ENCODE measurements at regions not wholly inside any gene's neighbourhood (a gene's known extent, or its start where the extent isn't known, plus 50 kb on each side); places are given as distances from the start of the nearest gene placed in this dataset.

- H3K36me3 ChIP-seq = no peaks in the 10 kb centered on the region
- TF ChIP-seq, protein P1, sequence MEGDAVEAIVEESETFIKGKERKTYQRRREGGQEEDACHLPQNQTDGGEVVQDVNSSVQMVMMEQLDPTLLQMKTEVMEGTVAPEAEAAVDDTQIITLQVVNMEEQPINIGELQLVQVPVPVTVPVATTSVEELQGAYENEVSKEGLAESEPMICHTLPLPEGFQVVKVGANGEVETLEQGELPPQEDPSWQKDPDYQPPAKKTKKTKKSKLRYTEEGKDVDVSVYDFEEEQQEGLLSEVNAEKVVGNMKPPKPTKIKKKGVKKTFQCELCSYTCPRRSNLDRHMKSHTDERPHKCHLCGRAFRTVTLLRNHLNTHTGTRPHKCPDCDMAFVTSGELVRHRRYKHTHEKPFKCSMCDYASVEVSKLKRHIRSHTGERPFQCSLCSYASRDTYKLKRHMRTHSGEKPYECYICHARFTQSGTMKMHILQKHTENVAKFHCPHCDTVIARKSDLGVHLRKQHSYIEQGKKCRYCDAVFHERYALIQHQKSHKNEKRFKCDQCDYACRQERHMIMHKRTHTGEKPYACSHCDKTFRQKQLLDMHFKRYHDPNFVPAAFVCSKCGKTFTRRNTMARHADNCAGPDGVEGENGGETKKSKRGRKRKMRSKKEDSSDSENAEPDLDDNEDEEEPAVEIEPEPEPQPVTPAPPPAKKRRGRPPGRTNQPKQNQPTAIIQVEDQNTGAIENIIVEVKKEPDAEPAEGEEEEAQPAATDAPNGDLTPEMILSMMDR (IDR thresholded peaks at IDR 0.05) = no peak
- TF ChIP-seq POLR2A (IDR thresholded peaks at IDR 0.05) = no peak
- H3K4me3 ChIP-seq = no peak overlapping the region
- no peaks in the 10 kb centered on the region for H3K9me3 ChIP-seq
- DNase-seq = no peak
- no peaks in the 10 kb centered on the region for H3K27me3 ChIP-seq
- intact Hi-C loops (cut with DNase I; ENCODE audit: low total_unique reads) = no loop called here
- H3K27ac ChIP-seq = no peak overlapping the region
- H3K4me1 ChIP-seq = no peaks in the 10 kb centered on the region
These were observed 100.5 kb upstream of the NECTIN3 start for GRCh38 chr3:110971010-110971601.

- H3K4me3 ChIP-seq = no peak overlapping the region
- H3K27ac ChIP-seq = no peak overlapping the region
- no peaks in the 10 kb centered on the region for H3K4me1 ChIP-seq
- H3K9me3 ChIP-seq = no peaks in the 10 kb centered on the region
- no peak for DNase-seq
- H3K36me3 ChIP-seq = no peaks in the 10 kb centered on the region
- intact Hi-C loops (cut with DNase I; ENCODE audit: low total_unique reads) = no loop called here
- TF ChIP-seq, protein P1 (IDR thresholded peaks at IDR 0.05) = no peak
- TF ChIP-seq POLR2A (IDR thresholded peaks at IDR 0.05) = no peak
- no peaks in the 10 kb centered on the region for H3K27me3 ChIP-seq
These were observed 98.2 kb upstream of the NECTIN3 start for GRCh38 chr3:110973263-110973895.

DNA sequence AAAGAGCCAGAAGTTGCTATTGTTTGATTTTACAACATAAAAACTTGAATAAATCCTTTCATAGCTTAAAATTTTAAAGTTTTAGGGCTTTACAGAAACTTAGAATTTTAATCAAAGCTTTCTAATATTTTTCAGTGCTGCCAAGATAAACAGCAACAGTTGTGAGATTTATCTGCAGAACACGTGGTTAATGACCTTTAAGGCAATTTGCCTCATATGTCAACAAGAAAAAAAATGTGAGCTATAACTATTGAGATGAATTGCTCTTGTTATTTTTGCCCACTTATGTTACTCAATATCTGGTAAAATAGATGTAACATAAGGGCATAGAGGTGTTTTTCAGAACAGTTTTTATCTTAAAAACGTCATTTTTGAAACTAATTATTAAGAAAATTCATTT is 96.7 kb upstream of the NECTIN3 start:
- no peak for TF ChIP-seq POLR2A (IDR thresholded peaks at IDR 0.05)
- TF ChIP-seq, protein P1 (IDR thresholded peaks at IDR 0.05) = no peak
- H3K27ac ChIP-seq = no peak overlapping the region
- H3K27me3 ChIP-seq = no peaks in the 10 kb centered on the region
- no peaks in the 10 kb centered on the region for H3K36me3 ChIP-seq
- no peak for DNase-seq
- no peaks in the 10 kb centered on the region for H3K4me1 ChIP-seq
- no peak overlapping the region for H3K4me3 ChIP-seq
- H3K9me3 ChIP-seq = no peaks in the 10 kb centered on the region
- intact Hi-C loops (cut with DNase I; ENCODE audit: low total_unique reads) = no loop called here

GRCh38 chr3:110984456-110985250 is 87.0 kb upstream of the NECTIN3 start:
- Histone ChIP-seq H3K4me1 (no peaks in the 10 kb centered on the region), H3K27ac (no peak overlapping the region), H3K36me3 (no peaks in the 10 kb centered on the region), H3K4me3 (no peak overlapping the region), H3K27me3 (no peaks in the 10 kb centered on the region), H3K9me3 (no peaks in the 10 kb centered on the region)
- DNase-seq = no peak
- intact Hi-C loops (cut with DNase I; ENCODE audit: low total_unique reads) = no loop called here
- TF ChIP-seq, protein P1 (IDR thresholded peaks at IDR 0.05) = no peak
- TF ChIP-seq POLR2A (IDR thresholded peaks at IDR 0.05) = no peak

DNA sequence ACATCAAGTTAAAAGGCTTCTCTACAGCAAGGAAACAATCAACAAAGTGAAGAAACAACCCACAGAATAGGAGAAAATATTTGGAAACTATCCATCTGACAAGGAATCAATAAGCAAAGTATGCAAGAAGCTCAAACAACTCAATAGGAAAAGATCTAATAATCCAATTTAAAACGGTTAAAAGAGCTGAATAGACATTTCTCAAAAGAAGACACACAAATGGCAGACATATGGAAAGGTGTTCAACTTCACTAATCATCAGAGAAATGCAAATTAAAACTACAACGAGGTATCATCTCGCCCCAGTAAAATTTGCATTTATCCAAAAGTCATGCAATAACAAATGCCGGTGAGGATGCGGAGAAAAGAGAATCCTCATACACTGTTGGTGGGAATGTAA is 82.2 kb upstream of the NECTIN3 start:
- H3K36me3 ChIP-seq = no peaks in the 10 kb centered on the region
- H3K4me3 ChIP-seq = no peak overlapping the region
- no peak for DNase-seq
- H3K9me3 ChIP-seq = no peaks in the 10 kb centered on the region
- no peaks in the 10 kb centered on the region for H3K27me3 ChIP-seq
- no peaks in the 10 kb centered on the region for H3K4me1 ChIP-seq
- no peak for TF ChIP-seq POLR2A (IDR thresholded peaks at IDR 0.05)
- TF ChIP-seq, protein P1 (IDR thresholded peaks at IDR 0.05) = no peak
- no peak overlapping the region for H3K27ac ChIP-seq
- intact Hi-C loops (cut with DNase I; ENCODE audit: low total_unique reads) = no loop called here

All from uterus (tissue), 3 donors.